Gastroesophageal sphincter (tissue), 4 donors: ENCODE measurements at regions not wholly inside any gene's neighbourhood (a gene's known extent, or its start where the extent isn't known, plus 50 kb on each side); places are given as distances from the start of the nearest gene placed in this dataset.
A peak's percentile ranks its signal among the peaks of the same experiment; 100 is the strongest.

Experiments used
- ATAC-seq: fragments of 150-250 bp; one replicate; pipeline ENCODE4 v1.9.1; 2016; ENCODE audit warnings: mild to moderate bottlenecking, moderate library complexity
- H3K27ac ChIP-seq, 4 donors: fragments of 200-600 bp; sonication (generic) in 3 of 4; 1 replicate in 3 of 4; 2 replicates in 1 of 4; pipeline ENCODE4 v1.5.1; 2016 to 2019
- H3K27me3 ChIP-seq: fragments of 200-600 bp; sonication (generic); one replicate; pipeline ENCODE4 v1.5.1; 2019
- H3K36me3 ChIP-seq, 2 donors: fragments of 200-600 bp; sonication (generic); one replicate each; pipeline ENCODE4 v1.5.1; 2019; ENCODE audit warnings: control low read depth in 1 of 2
- H3K4me1 ChIP-seq, 3 donors: fragments of 200-600 bp; sonication (generic); 1 replicate in 2 of 3; 2 replicates in 1 of 3; pipeline ENCODE4 v1.5.1; 2016 to 2019; ENCODE audit warnings: control low read depth in 2 of 3
- H3K4me3 ChIP-seq, 2 donors: fragments of 200-600 bp; sonication (generic); one replicate each; pipeline ENCODE4 v1.5.1; 2019; ENCODE audit warnings: mild to moderate bottlenecking in 1 of 2, moderate library complexity in 1 of 2
- H3K9me3 ChIP-seq, 3 donors: fragments of 200-600 bp; sonication (generic); one replicate each; pipeline ENCODE4 v1.5.1; 2017 to 2019; ENCODE audit warnings: control low read depth in 2 of 3
- CTCF ChIP-seq, 4 experiments: fragments of 200-600 bp in 2 of 4; fragments of 450-650 bp in 2 of 4; sonication (generic) in 1 of 4; IDR thresholded peaks; one replicate each; pipeline ENCODE4 v1.5.1; 2017 to 2019; ENCODE audit warnings: antibody characterized with exemption in 4 of 4, mild to moderate bottlenecking in 2 of 4, moderate library complexity in 2 of 4
- EP300 ChIP-seq: sonication (generic); formaldehyde crosslinking; IDR thresholded peaks from one replicate; pipeline ENCODE4 v1.6.1; 2017; ENCODE audit warnings: antibody characterized with exemption, mild to moderate bottlenecking
- POLR2A ChIP-seq, 2 donors: fragments of 450-650 bp; IDR thresholded peaks; one replicate each; pipeline ENCODE4 v1.6.1; 2017; ENCODE audit warnings: antibody characterized with exemption in 2 of 2, mild to moderate bottlenecking in 2 of 2, moderate library complexity in 1 of 2
- POLR2AphosphoS5 ChIP-seq: sonication (generic); formaldehyde crosslinking; IDR thresholded peaks from one replicate; pipeline ENCODE4 v1.6.1; 2017; ENCODE audit warnings: antibody characterized with exemption
- WGBS, 2 donors: methylation state at CpG; one replicate each; pipeline ENCODE4 v1.1.5; 2018; ENCODE audit warnings: low coverage in 1 of 2; 5-methylcytosine and 5-hydroxymethylcytosine counted together

- Histone ChIP-seq H3K36me3 (no peaks in the 10 kb centered on the region), H3K27ac (no peak overlapping the region), H3K4me1 (peaks cover 0 to 12% (median 9%) of the 10 kb centered on the region in 3 donors), H3K4me3 (no peak overlapping the region), H3K9me3 (no peaks in the 10 kb centered on the region), H3K27me3 (no peaks in the 10 kb centered on the region)
- 35 to 50% methylated on average over 2 of the region's 2 CpGs for WGBS, 2 donors
- TF ChIP-seq POLR2A (IDR thresholded peaks at IDR 0.05) (no peak), EP300 (no peak), CTCF (IDR thresholded peaks at IDR 0.05) (no peak), POLR2AphosphoS5 (no peak)
- ATAC-seq: no peak
Measured at GRCh38 chr3:170753421-170754310, 116.3 kb downstream of the RPL22L1 start.

GRCh38 chr3:170752571-170753155, 117.3 kb downstream of the RPL22L1 start:
- no peak overlapping the region for H3K27ac ChIP-seq
- no peak for ATAC-seq

GRCh38 chr3:170751899-170752293, 118.1 kb downstream of the RPL22L1 start:
- Histone ChIP-seq H3K9me3 (no peaks in the 10 kb centered on the region), H3K4me1 (peaks cover 0 to 12% (median 9%) of the 10 kb centered on the region in 3 donors), H3K27ac (no peak overlapping the region), H3K27me3 (no peaks in the 10 kb centered on the region), H3K4me3 (no peak overlapping the region), H3K36me3 (no peaks in the 10 kb centered on the region)
- no peak for TF ChIP-seq POLR2AphosphoS5
- no peak for TF ChIP-seq EP300
- TF ChIP-seq CTCF (IDR thresholded peaks at IDR 0.05): no peak
- no peak for TF ChIP-seq POLR2A (IDR thresholded peaks at IDR 0.05)
- peak; percentile 40 for ATAC-seq

More at GRCh38 chr3:170752571-170753155, 117.3 kb downstream of the RPL22L1 start:
- TF ChIP-seq EP300 (no peak), POLR2AphosphoS5 (no peak), POLR2A (IDR thresholded peaks at IDR 0.05) (no peak), CTCF (IDR thresholded peaks at IDR 0.05) (no peak)
- Histone ChIP-seq H3K36me3 (no peaks in the 10 kb centered on the region), H3K4me1 (peaks cover 0 to 12% (median 9%) of the 10 kb centered on the region in 3 donors), H3K9me3 (no peaks in the 10 kb centered on the region), H3K27me3 (no peaks in the 10 kb centered on the region), H3K4me3 (no peak overlapping the region)
- 86 to 96% methylated on average over 5 to 6 of the region's 6 CpGs for whole genome bisulfite sequencing, 2 donors

GRCh38 chr3:170751083-170751898, 118.7 kb downstream of the RPL22L1 start:
- WGBS, 2 donors: 39 to 41% methylated on average over 3 of the region's 3 CpGs
- H3K4me3 ChIP-seq: no peak overlapping the region
- peak overlapping the region in 1 of 4 donors; percentile 22 for H3K27ac ChIP-seq
- peaks cover 0 to 12% (median 9%) of the 10 kb centered on the region in 3 donors for H3K4me1 ChIP-seq
- peak; percentile 66 for ATAC-seq
- TF ChIP-seq EP300 (no peak), CTCF (IDR thresholded peaks at IDR 0.05) (no peak), POLR2AphosphoS5 (no peak), POLR2A (IDR thresholded peaks at IDR 0.05) (no peak)
- no peaks in the 10 kb centered on the region for H3K27me3 ChIP-seq
- H3K9me3 ChIP-seq: no peaks in the 10 kb centered on the region
- H3K36me3 ChIP-seq: no peaks in the 10 kb centered on the region
